Stimulated activated CD8-positive, alpha-beta memory T cell treated with anti-CD3 and anti-CD28 coated beads, Interleukin-4, amount 100 ng/mL, for 48 hours (primary cell): ENCODE measurements at regions not wholly inside any gene's neighbourhood (a gene's known extent, or its start where the extent isn't known, plus 50 kb on each side); places are given as distances from the start of the nearest gene placed in this dataset.
"Not testable (repeated sequence)": the region's sequence is repeated elsewhere in the genome, so short reads cannot be mapped to it uniquely, and the experiment has no call there.

Source experiments
- DNase-seq: peaks from one replicate; pipeline ENCODE4 v3.0.0-alpha.2; 2020

DNA sequence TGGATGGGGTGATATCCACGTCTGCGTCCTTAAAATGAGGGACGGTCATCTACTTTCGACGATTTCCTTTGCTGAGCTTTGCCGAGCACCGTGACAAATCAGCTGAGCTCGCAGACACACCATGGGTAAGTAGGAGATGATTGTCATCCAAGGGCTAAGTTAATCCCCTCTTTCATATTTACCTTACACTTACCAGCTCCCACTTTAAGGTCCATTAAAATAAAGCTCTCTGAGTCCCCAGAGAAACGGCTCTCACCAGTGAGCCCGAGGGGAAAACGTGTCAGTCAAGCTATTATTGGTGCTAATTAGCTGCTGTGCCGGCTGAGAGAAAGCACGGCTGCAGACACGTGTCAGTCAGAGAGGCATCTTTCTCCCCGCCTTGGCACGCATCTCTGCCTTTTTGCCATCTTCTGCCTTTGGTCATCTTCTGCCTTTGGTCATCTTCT lies 72.2 kb downstream of the CRLF2 start:
- no peak for DNase-seq

DNA sequence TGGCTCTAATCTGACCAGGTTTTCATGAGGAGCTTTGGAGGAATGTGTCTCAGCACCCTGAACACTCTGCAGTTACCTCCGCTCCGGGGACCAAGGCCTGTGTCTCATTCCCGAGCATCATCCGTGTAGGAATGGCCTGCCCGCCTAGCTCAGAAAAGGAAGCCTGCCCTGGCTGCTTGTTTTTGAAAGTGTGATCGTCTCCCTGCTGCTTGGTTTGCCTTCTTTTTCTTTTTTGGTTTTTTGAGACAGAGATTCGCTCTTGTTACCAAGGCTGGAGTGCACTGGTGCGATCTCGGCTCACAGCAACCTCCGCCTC lies 73.3 kb downstream of the CRLF2 start:
- no peak for DNase-seq

- no peak for DNase-seq
Measured at GRCh38 chrX:1138476-1139184, 73.8 kb downstream of the CRLF2 start.

DNA sequence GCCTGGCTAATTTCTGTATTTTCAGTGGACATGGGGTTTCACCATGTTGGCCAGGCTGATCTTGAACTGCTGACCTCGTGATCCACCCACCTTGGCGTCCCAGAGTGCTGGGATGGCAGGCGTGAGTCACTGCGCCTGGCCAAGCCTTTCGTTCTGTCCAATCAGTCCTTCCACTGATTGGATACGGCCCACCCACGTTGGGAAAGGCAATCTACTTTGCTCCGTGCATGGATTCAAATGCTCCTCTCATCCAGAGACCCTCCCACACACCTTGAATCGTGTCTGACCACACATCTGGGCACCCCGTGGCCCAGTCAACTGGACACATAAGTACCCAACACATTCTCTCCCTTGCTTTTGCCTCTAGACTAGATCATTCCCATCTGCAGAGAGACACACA lies 74.9 kb downstream of the CRLF2 start:
- no peak for DNase-seq

- not testable (repeated sequence) for DNase-seq
Measured at GRCh38 chrX:1136582-1136981, 75.9 kb downstream of the CRLF2 start.

- no peak for DNase-seq
Measured at GRCh38 chrX:1134976-1135375, 77.5 kb downstream of the CRLF2 start.

- DNase-seq = no peak
Measured at GRCh38 chrX:1134156-1134555, 78.3 kb downstream of the CRLF2 start.

GRCh38 chrX:1126738-1127137 lies 85.7 kb downstream of the CRLF2 start:
- no peak for DNase-seq

DNA sequence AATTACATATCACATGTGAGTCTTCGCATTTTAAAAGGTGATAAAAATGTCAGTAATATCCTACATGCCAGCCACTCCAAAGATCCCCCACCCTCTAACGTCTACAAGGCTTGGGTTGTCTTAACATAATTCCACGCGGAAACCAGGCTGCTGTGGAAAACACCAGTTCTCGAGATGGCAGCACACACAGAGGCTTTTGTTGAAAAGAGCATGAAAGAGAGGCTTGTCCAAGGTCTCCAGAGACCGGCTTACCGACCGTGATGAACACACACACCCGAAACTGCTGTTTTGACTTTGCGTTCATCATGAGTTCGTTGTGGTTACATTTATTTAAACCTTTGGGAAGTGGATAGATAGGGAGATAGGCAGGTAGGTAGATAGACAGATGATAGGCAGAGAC lies 87.9 kb downstream of the CRLF2 start:
- no peak for DNase-seq

DNA sequence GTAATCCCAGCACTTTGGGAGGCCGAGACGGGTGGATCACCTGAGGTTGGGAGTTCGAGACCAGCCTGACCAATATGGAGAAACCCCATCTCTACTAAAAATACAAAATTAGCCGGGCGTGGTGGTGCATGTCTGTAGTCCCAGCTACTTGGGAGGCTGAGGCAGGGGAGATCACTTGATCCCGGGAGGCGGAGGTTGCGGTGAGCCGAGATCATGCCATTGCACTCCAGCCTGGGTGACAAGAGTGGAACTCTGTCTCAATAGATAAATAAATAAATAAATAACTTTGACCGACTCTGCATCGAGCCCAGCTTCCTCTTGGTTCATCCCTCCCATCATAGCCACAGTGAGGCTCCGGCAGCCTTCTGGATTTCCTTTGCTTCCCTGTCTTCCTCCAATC lies 89.6 kb downstream of the CRLF2 start:
- not testable (repeated sequence) for DNase-seq

- no peak for DNase-seq
Measured at GRCh38 chrX:1119275-1119674, 93.2 kb downstream of the CRLF2 start.

- no peak for DNase-seq
Measured at GRCh38 chrX:1118572-1119199, 93.8 kb downstream of the CRLF2 start.

GRCh38 chrX:1115411-1115810 lies 97.0 kb downstream of the CRLF2 start:
- not testable (repeated sequence) for DNase-seq

DNA sequence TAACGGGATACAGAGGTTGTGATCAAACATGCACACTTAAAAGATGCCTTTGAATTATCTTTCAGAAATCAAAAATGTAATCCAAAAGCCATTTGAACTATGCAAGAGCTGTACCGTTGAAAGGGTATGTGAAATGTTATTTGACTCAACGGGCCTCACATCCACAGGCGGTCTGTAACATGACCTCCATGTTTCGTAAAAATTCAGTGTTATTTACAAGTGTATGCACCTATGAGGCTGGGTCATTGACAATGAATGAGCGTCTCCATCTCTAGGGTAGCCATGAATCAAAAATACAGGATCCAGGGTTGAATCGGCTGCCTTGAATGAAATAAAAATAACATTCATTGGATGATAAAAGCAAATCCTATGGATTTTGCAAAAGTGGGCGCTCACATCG lies 100.1 kb downstream of the CRLF2 start:
- DNase-seq = no peak

DNA sequence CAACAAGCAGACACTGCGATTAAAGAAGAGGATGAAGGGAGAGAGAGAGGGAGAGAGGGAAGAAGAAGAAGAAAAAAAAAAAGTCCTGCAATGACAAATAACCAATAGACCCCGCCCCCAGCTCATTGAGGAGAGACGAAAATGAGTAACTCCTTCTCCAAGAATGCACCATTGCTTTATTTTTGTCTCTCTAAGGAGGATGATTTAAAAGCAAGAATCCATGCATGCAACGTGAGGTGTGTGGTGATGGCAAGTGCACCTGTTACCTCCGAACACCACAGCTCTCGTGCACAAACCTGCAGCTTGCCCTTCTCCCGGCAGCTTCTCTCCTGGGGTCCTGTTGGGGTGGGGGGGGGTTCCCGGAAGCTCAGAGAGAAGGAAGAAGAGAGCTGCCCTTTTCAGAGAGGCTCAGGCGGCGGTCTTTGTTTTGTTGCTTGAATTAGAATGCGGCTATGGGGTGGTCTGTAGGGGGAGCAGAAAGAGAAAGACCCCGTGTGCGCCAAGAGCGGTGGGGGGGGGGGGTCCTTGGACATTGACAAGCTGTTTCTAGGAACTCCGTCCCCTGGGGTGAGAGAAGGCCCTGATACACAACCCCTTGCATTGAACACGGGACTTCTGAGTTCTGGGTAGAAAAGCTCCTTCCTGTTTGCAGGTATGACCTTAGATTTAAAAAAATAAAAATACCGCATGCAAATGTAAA lies 100.7 kb downstream of the CRLF2 start:
- DNase-seq = no peak

DNA sequence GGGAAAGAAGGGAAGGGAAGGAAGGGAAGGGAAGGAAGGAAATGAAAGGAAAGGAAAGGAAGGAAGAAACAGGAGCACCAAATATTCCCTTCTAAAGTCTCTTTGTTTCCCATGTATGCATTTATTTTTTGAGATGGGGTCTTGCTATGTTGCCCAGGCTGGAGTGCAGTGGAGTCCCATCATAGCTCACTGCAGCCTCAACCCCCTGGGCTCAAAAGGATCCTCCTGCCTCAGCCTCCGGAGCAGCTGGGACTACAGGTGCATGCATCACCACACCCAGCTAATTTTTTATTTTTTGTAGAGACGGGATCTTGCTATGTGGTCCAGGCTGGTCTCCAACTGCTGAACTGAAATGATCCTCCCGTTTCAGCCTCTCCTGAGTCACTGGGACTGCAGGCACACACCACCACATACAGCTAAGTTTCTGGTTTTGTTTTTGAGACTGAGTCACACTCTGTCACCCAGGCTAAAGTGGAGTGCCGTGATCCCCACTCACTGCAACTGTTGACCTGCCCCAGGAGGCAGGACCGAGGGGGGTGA lies 102.8 kb downstream of the CRLF2 start:
- DNase-seq = no peak

DNA sequence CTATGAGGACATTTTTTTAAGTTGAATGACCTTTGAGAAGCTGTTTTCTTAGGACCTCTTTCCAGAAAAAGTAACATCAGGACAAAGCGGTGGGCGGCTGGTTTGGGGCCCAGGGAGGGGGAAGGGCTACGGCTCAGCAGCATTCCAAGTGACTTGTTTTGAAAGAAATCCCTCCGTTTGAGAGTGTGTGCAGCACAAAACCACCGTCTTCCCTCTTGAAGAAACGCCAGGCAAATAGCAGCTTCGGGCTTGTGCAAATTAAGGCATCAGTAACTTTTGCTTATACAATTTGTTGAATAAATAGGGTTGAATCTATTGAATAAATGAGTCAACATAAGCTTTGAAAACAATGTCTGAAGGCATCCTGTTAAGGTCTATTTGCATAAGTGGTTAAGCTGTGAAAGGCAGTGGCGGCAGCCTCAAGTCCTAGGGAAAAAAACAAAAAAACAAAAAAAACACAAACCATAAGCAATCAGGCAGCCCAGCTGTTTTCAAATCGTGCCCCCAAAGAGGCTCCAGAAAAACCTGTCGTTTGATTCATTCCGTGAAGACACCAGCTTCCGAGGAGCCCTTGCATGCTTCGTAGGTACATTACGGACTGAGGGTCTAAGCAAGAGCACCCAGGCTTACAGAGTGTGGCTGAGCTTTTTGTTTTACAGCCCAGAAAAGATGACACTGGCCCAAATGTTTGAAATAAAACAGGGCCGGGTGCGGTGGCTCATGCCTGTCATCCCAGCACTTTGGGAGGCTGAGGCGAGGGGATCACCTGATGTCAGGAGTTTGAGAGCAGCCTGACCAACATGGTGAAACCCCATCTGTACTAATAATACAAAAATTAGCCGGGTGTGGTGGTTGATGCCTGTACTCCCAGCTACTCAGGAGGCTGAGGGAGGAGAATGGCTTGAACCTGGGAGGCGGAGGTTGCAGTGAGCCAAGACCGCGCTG lies 103.7 kb downstream of the CRLF2 start:
- DNase-seq = no peak

- no peak for DNase-seq
Measured at GRCh38 chrX:1106478-1107210, 105.8 kb downstream of the CRLF2 start.

DNA sequence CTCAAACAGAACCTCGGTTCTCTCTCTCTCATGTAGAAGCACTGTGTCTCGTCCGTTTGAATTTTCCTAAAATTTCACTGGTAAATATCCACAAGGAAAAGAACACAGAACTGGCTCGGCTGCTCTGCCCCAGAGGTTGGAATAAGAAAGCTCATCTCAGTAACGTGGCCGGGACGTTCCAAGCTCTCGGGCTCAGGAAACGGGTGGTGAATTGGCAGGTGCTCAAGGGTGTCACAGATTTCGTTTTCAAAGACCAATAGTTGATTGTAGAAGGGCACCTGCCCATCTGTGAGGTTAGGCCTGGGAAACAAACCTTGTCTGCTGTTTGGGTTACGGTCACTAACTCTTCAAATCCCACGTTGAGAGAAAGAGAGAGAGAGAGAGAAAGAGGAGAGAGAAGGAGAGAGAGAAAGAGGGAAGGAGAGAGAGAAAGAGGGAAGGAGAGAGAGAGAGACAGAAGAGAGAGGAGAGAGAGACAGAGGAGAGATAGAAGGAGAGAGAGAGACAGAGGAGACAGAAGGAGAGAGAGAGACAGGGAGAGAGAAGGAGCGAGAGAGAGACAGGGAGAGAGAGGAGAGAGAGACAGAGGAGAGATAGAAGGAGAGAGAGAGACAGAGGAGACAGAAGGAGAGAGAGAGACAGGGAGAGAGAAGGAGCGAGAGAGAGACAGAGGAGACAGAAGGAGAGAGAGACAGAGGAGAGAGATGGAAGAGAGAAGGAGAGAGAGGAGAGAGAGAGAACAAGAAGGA lies 106.6 kb downstream of the CRLF2 start:
- DNase-seq = no peak

- DNase-seq = not testable (repeated sequence)
Measured at GRCh38 chrX:1105031-1105430, 107.4 kb downstream of the CRLF2 start.

GRCh38 chrX:1103360-1103759 lies 109.1 kb downstream of the CRLF2 start:
- no peak for DNase-seq
